ENCODE measurements at regions not wholly inside any gene's neighbourhood (a gene's known extent, or its start where the extent isn't known, plus 50 kb on each side); places are given as distances from the start of the nearest gene placed in this dataset.

- no peak for TF ChIP-seq CTCF (conservative IDR thresholded peaks at IDR 0.05; ENCODE audit: low read depth, low read length)
- DNase-seq (ENCODE audit: low read depth): no peak
- H3K4me3 ChIP-seq (ENCODE audit: low read depth, low read length): no peak overlapping the region
Measured at GRCh38 chr15:87340370-87340769, 916.2 kb downstream of the NTRK3 start.

- DNase-seq (ENCODE audit: low read depth): no peak
- no peak for TF ChIP-seq CTCF (conservative IDR thresholded peaks at IDR 0.05; ENCODE audit: low read depth, low read length)
- H3K4me3 ChIP-seq (ENCODE audit: low read depth, low read length): no peak overlapping the region
Measured at GRCh38 chr15:87326269-87326668, 930.3 kb downstream of the NTRK3 start.

GRCh38 chr15:87322870-87323269, 933.7 kb downstream of the NTRK3 start:
- no peak for TF ChIP-seq CTCF (conservative IDR thresholded peaks at IDR 0.05; ENCODE audit: low read depth, low read length)
- no peak for DNase-seq (ENCODE audit: low read depth)
- no peak overlapping the region for H3K4me3 ChIP-seq (ENCODE audit: low read depth, low read length)

- no peak overlapping the region for H3K4me3 ChIP-seq (ENCODE audit: low read depth, low read length)
- no peak for DNase-seq (ENCODE audit: low read depth)
- TF ChIP-seq CTCF (conservative IDR thresholded peaks at IDR 0.05; ENCODE audit: low read depth, low read length): no peak
Measured at GRCh38 chr15:87322265-87322664, 934.3 kb downstream of the NTRK3 start.

GRCh38 chr15:87317900-87318299, 938.6 kb downstream of the NTRK3 start:
- TF ChIP-seq CTCF (conservative IDR thresholded peaks at IDR 0.05; ENCODE audit: low read depth, low read length): no peak
- no peak overlapping the region for H3K4me3 ChIP-seq (ENCODE audit: low read depth, low read length)
- no peak for DNase-seq (ENCODE audit: low read depth)

- H3K4me3 ChIP-seq (ENCODE audit: low read depth, low read length): no peak overlapping the region
- TF ChIP-seq CTCF (conservative IDR thresholded peaks at IDR 0.05; ENCODE audit: low read depth, low read length): no peak
- DNase-seq (ENCODE audit: low read depth): peak; percentile 3
Measured at GRCh38 chr15:87312221-87312620, 944.3 kb downstream of the NTRK3 start.

GRCh38 chr15:87300146-87300545, 956.4 kb downstream of the NTRK3 start:
- no peak overlapping the region for H3K4me3 ChIP-seq (ENCODE audit: low read depth, low read length)
- no peak for DNase-seq (ENCODE audit: low read depth)
- no peak for TF ChIP-seq CTCF (conservative IDR thresholded peaks at IDR 0.05; ENCODE audit: low read depth, low read length)

All from choroid plexus epithelial cell (primary cell).